Osteoblast (primary cell): ENCODE measurements at regions not wholly inside any gene's neighbourhood (a gene's known extent, or its start where the extent isn't known, plus 50 kb on each side); places are given as distances from the start of the nearest gene placed in this dataset.
"Not testable (repeated sequence)": the region's sequence is repeated elsewhere in the genome, so short reads cannot be mapped to it uniquely, and the experiment has no call there.

ENCODE experiments used
- DNase-seq: peaks from one replicate; pipeline ENCODE4 v3.0.0; 2011; ENCODE audit warnings: low spot score, mixed read lengths; ENCODE audit not compliant: insufficient read length; ENCODE audit errors: missing footprints
- H2AFZ ChIP-seq: 2 replicates; pipeline ENCODE4 v1.6.0; 2011; ENCODE audit warnings: mild to moderate bottlenecking, low read length
- H3K27ac ChIP-seq: 2 replicates; pipeline ENCODE4 v1.5.1; 2011; ENCODE audit warnings: mild to moderate bottlenecking, low read depth, low read length, moderate library complexity
- H3K27me3 ChIP-seq: 2 replicates; pipeline ENCODE4 v1.6.0; 2012; ENCODE audit warnings: mild to moderate bottlenecking, control low read depth, inconsistent platforms, low read length, moderate library complexity; ENCODE audit not compliant: insufficient read depth
- H3K36me3 ChIP-seq: 2 replicates; pipeline ENCODE4 v1.5.1; 2011; ENCODE audit warnings: mild to moderate bottlenecking, low read length, control low read depth, moderate library complexity; ENCODE audit not compliant: insufficient read depth
- H3K4me1 ChIP-seq: 2 replicates; pipeline ENCODE4 v1.5.1; 2011; ENCODE audit warnings: mild to moderate bottlenecking, low read length, control low read depth, moderate library complexity; ENCODE audit not compliant: insufficient read depth
- H3K4me2 ChIP-seq: 2 replicates; pipeline ENCODE4 v1.6.0; 2011; ENCODE audit warnings: mild to moderate bottlenecking, low read length; ENCODE audit not compliant: insufficient read depth
- H3K4me3 ChIP-seq: fragments of 200-600 bp; sonication (generic); 3 replicates; pipeline ENCODE4 v1.5.1; 2012; ENCODE audit warnings: mild to moderate bottlenecking, low read length, inconsistent platforms; ENCODE audit not compliant: insufficient read depth
- H3K79me2 ChIP-seq: 2 replicates; pipeline ENCODE4 v1.6.0; 2012; ENCODE audit warnings: mild to moderate bottlenecking, low read length, control low read depth, inconsistent platforms; ENCODE audit not compliant: insufficient read depth
- H3K9me3 ChIP-seq: 2 replicates; pipeline ENCODE4 v1.5.1; 2011; ENCODE audit warnings: low read depth, low read length, control low read depth
- H4K20me1 ChIP-seq: 2 replicates; pipeline ENCODE4 v1.6.0; 2012; ENCODE audit warnings: mild to moderate bottlenecking, low read length, control low read depth; ENCODE audit not compliant: insufficient read depth
- CTCF ChIP-seq: IDR thresholded peaks from 2 replicates; pipeline ENCODE4 v1.5.1; 2011; ENCODE audit warnings: mild to moderate bottlenecking, low read depth, low read length, moderate library complexity; ENCODE audit errors: extremely low read depth

GRCh38 chr2:204166961-204167360 lies 230.4 kb downstream of the ICOS start:
- H3K27me3 ChIP-seq: peaks cover 6% of the 10 kb centered on the region
- no peak for TF ChIP-seq CTCF

GRCh38 chr2:204167670-204168069 lies 231.1 kb downstream of the ICOS start:
- not testable (repeated sequence) for DNase-seq, H3K4me2 ChIP-seq, H3K9me3 ChIP-seq, H3K36me3 ChIP-seq, H4K20me1 ChIP-seq, H2AFZ ChIP-seq, H3K4me1 ChIP-seq, H3K27ac ChIP-seq, H3K79me2 ChIP-seq, H3K27me3 ChIP-seq, H3K4me3 ChIP-seq

More at GRCh38 chr2:204166961-204167360, 230.4 kb downstream of the ICOS start:
- DNase-seq: no peak
- no peaks in the 10 kb centered on the region for H3K79me2 ChIP-seq
- H3K9me3 ChIP-seq: no peaks in the 10 kb centered on the region
- no peaks in the 10 kb centered on the region for H3K4me1 ChIP-seq
- no peaks in the 10 kb centered on the region for H3K36me3 ChIP-seq
- H3K4me2 ChIP-seq: no peak overlapping the region
- H2AFZ ChIP-seq: no peak overlapping the region
- no peak overlapping the region for H3K4me3 ChIP-seq
- no peak overlapping the region for H3K27ac ChIP-seq
- H4K20me1 ChIP-seq: no peaks in the 10 kb centered on the region

GRCh38 chr2:204170411-204170810 lies 233.8 kb downstream of the ICOS start:
- H3K27ac ChIP-seq: no peak overlapping the region
- no peak for TF ChIP-seq CTCF
- no peaks in the 10 kb centered on the region for H3K9me3 ChIP-seq
- H2AFZ ChIP-seq: no peak overlapping the region
- no peak for DNase-seq
- no peaks in the 10 kb centered on the region for H4K20me1 ChIP-seq
- H3K79me2 ChIP-seq: no peaks in the 10 kb centered on the region
- no peaks in the 10 kb centered on the region for H3K36me3 ChIP-seq
- H3K4me3 ChIP-seq: no peak overlapping the region
- H3K27me3 ChIP-seq: peaks cover 6% of the 10 kb centered on the region
- H3K4me2 ChIP-seq: no peak overlapping the region
- H3K4me1 ChIP-seq: no peaks in the 10 kb centered on the region

GRCh38 chr2:204171432-204172144 lies 235.0 kb downstream of the ICOS start:
- Histone ChIP-seq H3K4me2 (no peak overlapping the region), H3K9me3 (no peaks in the 10 kb centered on the region), H3K36me3 (no peaks in the 10 kb centered on the region), H3K27me3 (peaks cover 6% of the 10 kb centered on the region), H3K79me2 (no peaks in the 10 kb centered on the region), H2AFZ (no peak overlapping the region), H3K4me1 (no peaks in the 10 kb centered on the region), H3K4me3 (no peak overlapping the region), H3K27ac (no peak overlapping the region), H4K20me1 (no peaks in the 10 kb centered on the region)
- TF ChIP-seq CTCF: no peak
- DNase-seq: no peak
